ENCODE measurements at regions not wholly inside any gene's neighbourhood (a gene's known extent, or its start where the extent isn't known, plus 50 kb on each side); places are given as distances from the start of the nearest gene placed in this dataset.

DNA sequence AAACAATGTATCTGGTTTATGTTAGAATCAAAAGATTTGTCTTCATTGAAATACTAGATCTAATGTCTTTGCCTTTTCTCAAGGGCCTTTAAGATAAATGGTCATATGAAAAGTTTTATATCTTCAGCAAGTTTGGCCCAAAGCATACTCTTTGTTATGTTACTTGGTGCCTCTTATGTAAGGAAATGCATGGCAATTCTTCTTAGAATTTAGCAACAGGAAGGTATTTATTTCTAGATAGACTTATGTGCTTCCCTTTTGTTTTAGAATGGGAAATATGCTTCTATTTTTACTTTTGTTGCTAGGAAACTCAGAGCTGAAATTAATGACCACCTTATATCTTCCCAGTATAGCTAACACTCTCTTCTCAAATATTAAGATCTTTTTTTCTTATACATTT is 117.4 kb upstream of the DLX2 start:
- TF ChIP-seq, protein P1, sequence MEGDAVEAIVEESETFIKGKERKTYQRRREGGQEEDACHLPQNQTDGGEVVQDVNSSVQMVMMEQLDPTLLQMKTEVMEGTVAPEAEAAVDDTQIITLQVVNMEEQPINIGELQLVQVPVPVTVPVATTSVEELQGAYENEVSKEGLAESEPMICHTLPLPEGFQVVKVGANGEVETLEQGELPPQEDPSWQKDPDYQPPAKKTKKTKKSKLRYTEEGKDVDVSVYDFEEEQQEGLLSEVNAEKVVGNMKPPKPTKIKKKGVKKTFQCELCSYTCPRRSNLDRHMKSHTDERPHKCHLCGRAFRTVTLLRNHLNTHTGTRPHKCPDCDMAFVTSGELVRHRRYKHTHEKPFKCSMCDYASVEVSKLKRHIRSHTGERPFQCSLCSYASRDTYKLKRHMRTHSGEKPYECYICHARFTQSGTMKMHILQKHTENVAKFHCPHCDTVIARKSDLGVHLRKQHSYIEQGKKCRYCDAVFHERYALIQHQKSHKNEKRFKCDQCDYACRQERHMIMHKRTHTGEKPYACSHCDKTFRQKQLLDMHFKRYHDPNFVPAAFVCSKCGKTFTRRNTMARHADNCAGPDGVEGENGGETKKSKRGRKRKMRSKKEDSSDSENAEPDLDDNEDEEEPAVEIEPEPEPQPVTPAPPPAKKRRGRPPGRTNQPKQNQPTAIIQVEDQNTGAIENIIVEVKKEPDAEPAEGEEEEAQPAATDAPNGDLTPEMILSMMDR (IDR thresholded peaks at IDR 0.05), result no peak
- no peak for TF ChIP-seq GATA3 (IDR thresholded peaks at IDR 0.05; ENCODE audit: borderline replicate concordance)
- no peak for TF ChIP-seq HDAC2 (IDR thresholded peaks at IDR 0.05)
- no peak for TF ChIP-seq MYC (IDR thresholded peaks at IDR 0.05; ENCODE audit: borderline replicate concordance, low read length)
- TF ChIP-seq NR3C1 (IDR thresholded peaks at IDR 0.05), result no peak
- TF ChIP-seq JUNB (IDR thresholded peaks at IDR 0.05), result no peak
- no peak for TF ChIP-seq CEBPB (IDR thresholded peaks at IDR 0.05)
- TF ChIP-seq CHD4 (IDR thresholded peaks at IDR 0.05; ENCODE audit: borderline replicate concordance), result no peak
- no peak for TF ChIP-seq POLR2A (IDR thresholded peaks at IDR 0.05; ENCODE audit: low read length)

Measured in A549 (cell line).